ENCODE measurements at regions not wholly inside any gene's neighbourhood (a gene's known extent, or its start where the extent isn't known, plus 50 kb on each side); places are given as distances from the start of the nearest gene placed in this dataset.

DNA sequence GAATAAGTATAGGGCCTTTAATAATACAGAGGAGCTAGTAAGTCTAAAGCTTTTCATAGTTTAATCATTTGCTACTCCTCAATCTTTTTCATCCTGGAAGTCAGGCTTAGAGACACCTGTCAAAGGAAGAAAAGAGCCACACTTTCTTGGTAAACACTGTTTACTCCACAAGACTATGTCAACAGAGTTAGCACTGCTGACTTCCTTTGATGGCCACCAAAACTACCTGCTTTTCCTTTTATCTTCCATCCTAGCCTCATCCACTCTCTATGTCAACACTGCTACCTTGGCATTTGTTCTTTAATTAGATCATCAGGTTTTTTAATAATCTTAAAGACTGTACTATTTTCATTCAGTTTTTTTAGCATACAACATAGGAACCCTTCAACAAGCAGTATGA is 106.2 kb downstream of the ELAPOR2 start:
- Histone ChIP-seq H3K4me3 (no peak overlapping the region), H3K36me3 (no peaks in the 10 kb centered on the region), H3K4me1 (no peaks in the 10 kb centered on the region), H3K9me3 (no peaks in the 10 kb centered on the region), H3K27me3 (no peaks in the 10 kb centered on the region), H3K27ac (no peak overlapping the region)
- intact Hi-C loops (cut with DNase I) = no loop called here
- DNase-seq = no peak
- TF ChIP-seq POLR2A (IDR thresholded peaks at IDR 0.05) = no peak
- TF ChIP-seq, protein P1, sequence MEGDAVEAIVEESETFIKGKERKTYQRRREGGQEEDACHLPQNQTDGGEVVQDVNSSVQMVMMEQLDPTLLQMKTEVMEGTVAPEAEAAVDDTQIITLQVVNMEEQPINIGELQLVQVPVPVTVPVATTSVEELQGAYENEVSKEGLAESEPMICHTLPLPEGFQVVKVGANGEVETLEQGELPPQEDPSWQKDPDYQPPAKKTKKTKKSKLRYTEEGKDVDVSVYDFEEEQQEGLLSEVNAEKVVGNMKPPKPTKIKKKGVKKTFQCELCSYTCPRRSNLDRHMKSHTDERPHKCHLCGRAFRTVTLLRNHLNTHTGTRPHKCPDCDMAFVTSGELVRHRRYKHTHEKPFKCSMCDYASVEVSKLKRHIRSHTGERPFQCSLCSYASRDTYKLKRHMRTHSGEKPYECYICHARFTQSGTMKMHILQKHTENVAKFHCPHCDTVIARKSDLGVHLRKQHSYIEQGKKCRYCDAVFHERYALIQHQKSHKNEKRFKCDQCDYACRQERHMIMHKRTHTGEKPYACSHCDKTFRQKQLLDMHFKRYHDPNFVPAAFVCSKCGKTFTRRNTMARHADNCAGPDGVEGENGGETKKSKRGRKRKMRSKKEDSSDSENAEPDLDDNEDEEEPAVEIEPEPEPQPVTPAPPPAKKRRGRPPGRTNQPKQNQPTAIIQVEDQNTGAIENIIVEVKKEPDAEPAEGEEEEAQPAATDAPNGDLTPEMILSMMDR (IDR thresholded peaks at IDR 0.05) = no peak

DNA sequence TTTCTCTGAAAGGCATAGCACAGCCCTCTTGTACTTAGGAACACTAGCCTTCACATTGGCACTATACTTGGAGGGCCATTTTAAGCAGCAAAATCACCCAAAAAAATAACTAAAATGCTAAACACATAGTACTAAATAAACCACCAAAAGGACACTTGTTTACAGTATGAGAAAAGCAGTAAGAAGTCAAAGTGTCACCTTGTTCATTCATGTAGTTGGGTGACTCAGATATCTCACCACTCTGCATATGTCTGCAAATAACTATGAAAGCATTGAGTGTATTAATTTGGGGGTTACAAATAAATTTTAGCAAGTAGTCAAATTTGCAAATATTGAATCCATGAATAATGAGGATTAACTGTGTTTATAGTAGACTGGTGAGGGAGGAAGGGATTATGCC is 107.6 kb downstream of the ELAPOR2 start:
- DNase-seq = no peak

DNA sequence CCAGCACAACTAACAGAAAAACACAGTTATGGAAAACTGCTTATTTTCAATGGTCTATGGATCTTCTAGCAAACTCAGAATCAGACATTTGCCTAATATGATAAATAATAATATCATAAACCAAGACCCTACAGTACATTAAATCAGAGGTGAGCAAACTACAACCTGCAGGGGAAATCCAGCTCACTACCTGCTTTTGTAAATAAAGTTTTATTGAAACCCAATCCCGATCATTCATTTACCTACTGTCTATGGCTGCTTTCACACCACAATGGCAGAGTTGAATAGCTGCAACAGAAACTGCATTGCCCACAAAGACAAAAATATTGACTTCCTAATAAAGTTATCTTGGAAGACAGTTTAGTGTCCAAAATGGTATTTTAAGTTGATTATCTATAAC is 108.5 kb downstream of the ELAPOR2 start:
- no peaks in the 10 kb centered on the region for H3K9me3 ChIP-seq
- no peak overlapping the region for H3K4me3 ChIP-seq
- no peak for TF ChIP-seq POLR2A (IDR thresholded peaks at IDR 0.05)
- TF ChIP-seq, protein P1 (IDR thresholded peaks at IDR 0.05) = no peak
- intact Hi-C loops (cut with DNase I) = no loop called here
- no peak overlapping the region for H3K27ac ChIP-seq
- no peaks in the 10 kb centered on the region for H3K27me3 ChIP-seq
- no peaks in the 10 kb centered on the region for H3K36me3 ChIP-seq
- DNase-seq = no peak
- H3K4me1 ChIP-seq = no peaks in the 10 kb centered on the region
- 86 to 92% methylated on average over 1 of the region's 1 CpG for WGBS, 2 donors

More for the DNA sequence above, 107.6 kb downstream of the ELAPOR2 start:
- TF ChIP-seq, protein P1 (IDR thresholded peaks at IDR 0.05) = no peak
- no peak for TF ChIP-seq POLR2A (IDR thresholded peaks at IDR 0.05)
- Histone ChIP-seq H3K9me3 (no peaks in the 10 kb centered on the region), H3K36me3 (no peaks in the 10 kb centered on the region), H3K4me1 (no peaks in the 10 kb centered on the region), H3K4me3 (no peak overlapping the region), H3K27me3 (no peaks in the 10 kb centered on the region), H3K27ac (no peak overlapping the region)
- intact Hi-C loops (cut with DNase I) = no loop called here

DNA sequence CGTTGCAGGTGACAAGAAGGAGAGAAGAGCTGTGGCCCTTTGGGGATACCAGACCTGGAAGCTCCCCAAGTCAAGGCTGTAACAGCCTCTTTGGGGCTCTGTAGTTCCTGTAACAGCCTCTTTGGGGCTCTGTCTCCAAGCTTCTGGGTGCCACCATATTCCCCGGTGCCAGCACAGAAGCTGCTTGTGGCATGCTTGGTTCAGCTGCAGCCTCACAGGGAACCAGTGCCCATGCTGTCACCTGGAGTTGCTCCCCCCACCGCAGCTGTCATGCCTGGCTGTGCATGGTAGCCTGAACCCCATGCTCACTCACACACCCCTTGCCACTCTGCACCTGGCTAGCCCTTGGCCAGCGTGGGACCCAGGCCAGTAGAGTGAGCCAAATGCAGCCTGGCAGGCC is 109.1 kb downstream of the ELAPOR2 start:
- H3K9me3 ChIP-seq = no peaks in the 10 kb centered on the region
- H3K27ac ChIP-seq = no peak overlapping the region
- H3K27me3 ChIP-seq = no peaks in the 10 kb centered on the region
- no peak for DNase-seq
- intact Hi-C loops (cut with DNase I) = no loop called here
- 70 to 100% methylated on average over 1 to 2 of the region's 4 CpGs for WGBS, 2 donors
- TF ChIP-seq POLR2A (IDR thresholded peaks at IDR 0.05) = no peak
- TF ChIP-seq, protein P1 (IDR thresholded peaks at IDR 0.05) = no peak
- H3K4me3 ChIP-seq = no peak overlapping the region
- H3K36me3 ChIP-seq = no peaks in the 10 kb centered on the region
- H3K4me1 ChIP-seq = no peaks in the 10 kb centered on the region

DNA sequence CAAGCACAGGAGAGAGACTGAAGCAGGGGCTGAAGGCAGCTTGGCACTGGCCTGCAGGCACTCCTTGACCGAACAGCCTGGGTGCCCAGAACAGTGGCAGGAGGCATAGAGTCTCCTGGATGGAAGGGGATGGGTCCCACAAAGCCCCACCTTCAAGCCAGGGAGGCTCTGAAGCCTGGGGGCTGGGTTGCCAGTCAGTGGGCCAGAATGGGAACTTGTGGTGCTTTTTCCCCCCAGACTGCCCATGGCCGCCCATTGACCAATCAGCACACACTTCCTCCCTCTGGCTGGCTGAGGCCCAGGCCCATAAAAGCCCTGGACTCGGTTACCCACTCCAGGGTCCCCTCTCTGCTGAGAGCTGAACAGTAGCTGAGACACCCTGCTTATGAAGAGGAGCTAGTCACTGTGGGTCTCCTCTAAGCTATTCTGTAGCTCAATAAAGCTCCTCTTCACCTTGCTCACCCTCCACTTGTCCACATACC is 109.6 kb downstream of the ELAPOR2 start:
- no peaks in the 10 kb centered on the region for H3K27me3 ChIP-seq
- DNase-seq = no peak
- intact Hi-C loops (cut with DNase I) = no loop called here
- 83 to 85% methylated on average over 1 to 2 of the region's 3 CpGs for WGBS, 2 donors
- H3K9me3 ChIP-seq = no peaks in the 10 kb centered on the region
- H3K27ac ChIP-seq = no peak overlapping the region
- no peaks in the 10 kb centered on the region for H3K4me1 ChIP-seq
- H3K36me3 ChIP-seq = no peaks in the 10 kb centered on the region
- no peak for TF ChIP-seq POLR2A (IDR thresholded peaks at IDR 0.05)
- TF ChIP-seq, protein P1 (IDR thresholded peaks at IDR 0.05) = no peak
- no peak overlapping the region for H3K4me3 ChIP-seq

Data from esophagus squamous epithelium (tissue), 5 donors.